Bronchial epithelial cell (primary cell): ENCODE measurements at regions not wholly inside any gene's neighbourhood (a gene's known extent, or its start where the extent isn't known, plus 50 kb on each side); places are given as distances from the start of the nearest gene placed in this dataset.

Source experiments
- DNase-seq: peaks from one replicate; pipeline ENCODE4 v3.0.0-alpha.2; 2010; ENCODE audit warnings: low read depth
- FAIRE-seq: peaks from 2 replicates; lab custom pipeline; 2011; peaks lifted over from hg19 to GRCh38; lab: Jason Lieb, UNC
- H3K27me3 ChIP-seq: 2 replicates; pipeline ENCODE4 v1.5.1; 2011; ENCODE audit warnings: low read length; ENCODE audit not compliant: control insufficient read depth, insufficient read depth
- H3K36me3 ChIP-seq: 2 replicates; pipeline ENCODE4 v1.5.1; 2011; ENCODE audit warnings: low read length; ENCODE audit not compliant: control insufficient read depth, insufficient read depth
- H3K4me3 ChIP-seq: 2 replicates; pipeline ENCODE4 v1.5.1; 2011; ENCODE audit warnings: mild to moderate bottlenecking, low read depth, low read length, control low read depth
- CTCF ChIP-seq: IDR thresholded peaks from 2 replicates; pipeline ENCODE4 v1.5.1; 2011; ENCODE audit warnings: mild to moderate bottlenecking, moderate library complexity, low read length, control low read depth, inconsistent platforms; ENCODE audit not compliant: insufficient read depth, severe bottlenecking

GRCh38 chr3:137820366-137820765, 56.3 kb downstream of the SOX14 start:
- no peaks in the 10 kb centered on the region for H3K36me3 ChIP-seq
- FAIRE-seq (no peak), DNase-seq (no peak)
- H3K4me3 ChIP-seq = no peak overlapping the region
- TF ChIP-seq CTCF = no peak
- no peaks in the 10 kb centered on the region for H3K27me3 ChIP-seq

- no peaks in the 10 kb centered on the region for H3K27me3 ChIP-seq
- no peaks in the 10 kb centered on the region for H3K36me3 ChIP-seq
- FAIRE-seq (no peak), DNase-seq (no peak)
- H3K4me3 ChIP-seq = no peak overlapping the region
- TF ChIP-seq CTCF = no peak
Measured at GRCh38 chr3:137835096-137835495, 71.0 kb downstream of the SOX14 start.

- H3K27me3 ChIP-seq = no peaks in the 10 kb centered on the region
- H3K36me3 ChIP-seq = no peaks in the 10 kb centered on the region
- H3K4me3 ChIP-seq = no peak overlapping the region
- DNase-seq (no peak), FAIRE-seq (no peak)
- TF ChIP-seq CTCF = no peak
Measured at GRCh38 chr3:137845194-137845593, 81.1 kb downstream of the SOX14 start.

GRCh38 chr3:137845666-137846065, 81.6 kb downstream of the SOX14 start:
- H3K27me3 ChIP-seq = no peaks in the 10 kb centered on the region
- DNase-seq = no peak
- no peak overlapping the region for H3K4me3 ChIP-seq
- no peak for FAIRE-seq
- no peak for TF ChIP-seq CTCF
- no peaks in the 10 kb centered on the region for H3K36me3 ChIP-seq

GRCh38 chr3:137852391-137852830, 88.3 kb downstream of the SOX14 start:
- no peaks in the 10 kb centered on the region for H3K36me3 ChIP-seq
- DNase-seq (no peak), FAIRE-seq (no peak)

More at GRCh38 chr3:137852391-137852830, 88.3 kb downstream of the SOX14 start:
- H3K27me3 ChIP-seq = no peaks in the 10 kb centered on the region
- no peak overlapping the region for H3K4me3 ChIP-seq
- TF ChIP-seq CTCF = no peak
